ENCODE measurements at regions not wholly inside any gene's neighbourhood (a gene's known extent, or its start where the extent isn't known, plus 50 kb on each side); places are given as distances from the start of the nearest gene placed in this dataset.

GRCh38 chr4:166277853-166278252 lies 404.8 kb downstream of the TLL1 start:
- Histone ChIP-seq H3K79me2 (ENCODE audit: control insufficient read depth, insufficient read depth, low read length) (no peaks in the 10 kb centered on the region), H3K9me3 (replicated peaks; ENCODE audit: control insufficient read depth, insufficient read depth, low read depth, low read length) (no peaks in the 10 kb centered on the region; the same call in 1 of the 2 replicates), H3K36me3 (ENCODE audit: control insufficient read depth, insufficient read depth, low read length) (no peaks in the 10 kb centered on the region), H3K4me3 (no peak overlapping the region), H3K9me1 (ENCODE audit: control insufficient read depth, insufficient read depth, low read length) (no peaks in the 10 kb centered on the region), H4K20me1 (replicated peaks; ENCODE audit: control insufficient read depth, insufficient read depth, low read length) (no peaks in the 10 kb centered on the region), H3K4me2 (ENCODE audit: insufficient read depth, low read length) (no peak overlapping the region), H2AFZ (ENCODE audit: low read depth, low read length) (no peak overlapping the region), H3K27ac (ENCODE audit: extremely low read depth, low read depth, low read length) (no peak overlapping the region), H3K27me3 (ENCODE audit: control insufficient read depth in 2 of 2, insufficient read depth in 2 of 2, low read length in 2 of 2) (no peaks in the 10 kb centered on the region), H3K9ac (ENCODE audit: insufficient read depth in 1 of 2, low read depth in 2 of 2, low read length in 2 of 2) (no peak overlapping the region), H3K4me1 (replicated peaks in 1 of 2; ENCODE audit: control insufficient read depth in 2 of 2, insufficient read depth in 2 of 2, low read length in 2 of 2) (no peaks in the 10 kb centered on the region)
- no peak for DNase-seq (ENCODE audit: extremely low read depth in 1 of 4, low spot score in 3 of 4)
- in situ Hi-C loops (cut with MboI) (no loop called here), intact Hi-C loops (cut with micrococcal nuclease) (no loop called here)
- ChIA-PET CTCF (ENCODE audit: low intra/inter-chr PET ratio) (no interaction called here), POLR2A (no interaction called here)
- no peak for TF ChIP-seq NCOA6 (IDR thresholded peaks at IDR 0.05)
- BruUV-seq (replicated peaks) = no TSS peak
- FAIRE-seq = no peak
- no peak for ATAC-seq
- WGBS (ENCODE audit: insufficient coverage, low coverage, missing lambda C conversion rate) = 0% methylated on average over 1 of the region's 1 CpG

- Histone ChIP-seq H3K27me3 (ENCODE audit: control insufficient read depth in 2 of 2, insufficient read depth in 2 of 2, low read length in 2 of 2) (no peaks in the 10 kb centered on the region), H3K9me3 (replicated peaks; ENCODE audit: control insufficient read depth, insufficient read depth, low read depth, low read length) (no peaks in the 10 kb centered on the region; the same call in 1 of the 2 replicates), H3K4me2 (ENCODE audit: insufficient read depth, low read length) (no peak overlapping the region), H3K4me1 (replicated peaks in 1 of 2; ENCODE audit: control insufficient read depth in 2 of 2, insufficient read depth in 2 of 2, low read length in 2 of 2) (no peaks in the 10 kb centered on the region), H3K27ac (ENCODE audit: extremely low read depth, low read depth, low read length) (no peak overlapping the region), H3K4me3 (no peak overlapping the region), H3K36me3 (ENCODE audit: control insufficient read depth, insufficient read depth, low read length) (no peaks in the 10 kb centered on the region), H3K9ac (ENCODE audit: insufficient read depth in 1 of 2, low read depth in 2 of 2, low read length in 2 of 2) (no peak overlapping the region), H4K20me1 (replicated peaks; ENCODE audit: control insufficient read depth, insufficient read depth, low read length) (no peaks in the 10 kb centered on the region), H3K79me2 (ENCODE audit: control insufficient read depth, insufficient read depth, low read length) (no peaks in the 10 kb centered on the region), H2AFZ (ENCODE audit: low read depth, low read length) (no peak overlapping the region), H3K9me1 (ENCODE audit: control insufficient read depth, insufficient read depth, low read length) (no peaks in the 10 kb centered on the region)
- no peak for FAIRE-seq
- ChIA-PET POLR2A (no interaction called here), CTCF (ENCODE audit: low intra/inter-chr PET ratio) (no interaction called here)
- DNase-seq (ENCODE audit: extremely low read depth in 1 of 4, low spot score in 3 of 4) = no peak
- BruUV-seq (replicated peaks) = no TSS peak
- intact Hi-C loops (cut with micrococcal nuclease) (no loop called here), in situ Hi-C loops (cut with MboI) (no loop called here)
- ATAC-seq = no peak
- no peak for TF ChIP-seq SREBF2 (CRISPR knock-in tag; IDR thresholded peaks at IDR 0.05)
- no peak for TF ChIP-seq TCF7 (IDR thresholded peaks at IDR 0.05; ENCODE audit: borderline replicate concordance)
- no peak for TF ChIP-seq CEBPB (tag; IDR thresholded peaks at IDR 0.05)
- no peak for TF ChIP-seq ZC3H11A (IDR thresholded peaks at IDR 0.05; ENCODE audit: low read depth, low read length)
- no peak for TF ChIP-seq RFX1 (IDR thresholded peaks at IDR 0.05)
- TF ChIP-seq MYC (IDR thresholded peaks at IDR 0.05; ENCODE audit: low read depth, low read length) = no peak
- no peak for TF ChIP-seq MYC (CRISPR knock-in tag; IDR thresholded peaks at IDR 0.05; ENCODE audit: borderline replicate concordance, low read depth)
- no peak for TF ChIP-seq ZNF717 (CRISPR knock-in tag; IDR thresholded peaks at IDR 0.05)
- no peak for TF ChIP-seq ZSCAN32 (CRISPR knock-in tag; IDR thresholded peaks at IDR 0.05)
- TF ChIP-seq ETV6 (IDR thresholded peaks at IDR 0.05; ENCODE audit: borderline replicate concordance in 1 of 2, low read depth in 2 of 2, low read length in 1 of 2) = no peak
- no peak for TF ChIP-seq ETV6 (CRISPR knock-in tag; IDR thresholded peaks at IDR 0.05; ENCODE audit: borderline replicate concordance)
Observed at GRCh38 chr4:166279261-166279660, 406.2 kb downstream of the TLL1 start.
